ENCODE measurements at regions not wholly inside any gene's neighbourhood (a gene's known extent, or its start where the extent isn't known, plus 50 kb on each side); places are given as distances from the start of the nearest gene placed in this dataset.

- no peak for DNase-seq
Observed at GRCh38 chr15:70361106-70361505, 263.4 kb upstream of the TLE3 start.

GRCh38 chr15:70358871-70359647, 261.3 kb upstream of the TLE3 start:
- no peak for DNase-seq

- no peak for DNase-seq
Observed at GRCh38 chr15:70358011-70358819, 260.5 kb upstream of the TLE3 start.

GRCh38 chr15:70357453-70357852, 259.7 kb upstream of the TLE3 start:
- DNase-seq, result no peak

- no peak for DNase-seq
Observed at GRCh38 chr15:70356919-70357318, 259.2 kb upstream of the TLE3 start.

GRCh38 chr15:70356062-70356860, 258.5 kb upstream of the TLE3 start:
- peak; percentile 32 for DNase-seq

GRCh38 chr15:70355275-70355795, 257.6 kb upstream of the TLE3 start:
- no peak for DNase-seq

GRCh38 chr15:70354346-70354905, 256.7 kb upstream of the TLE3 start:
- DNase-seq, result no peak

- DNase-seq, result peak; percentile 56
Observed at GRCh38 chr15:70353606-70354345, 256.1 kb upstream of the TLE3 start.

GRCh38 chr15:70351941-70352774, 254.4 kb upstream of the TLE3 start:
- no peak for DNase-seq

GRCh38 chr15:70351391-70351790, 253.7 kb upstream of the TLE3 start:
- no peak for DNase-seq

GRCh38 chr15:70348581-70349344, 251.0 kb upstream of the TLE3 start:
- DNase-seq, result peak; percentile 49

- peak; percentile 14 for DNase-seq
Observed at GRCh38 chr15:70348226-70348543, 250.5 kb upstream of the TLE3 start.

GRCh38 chr15:70347321-70348225, 249.9 kb upstream of the TLE3 start:
- no peak for DNase-seq

GRCh38 chr15:70345251-70346019, 247.7 kb upstream of the TLE3 start:
- no peak for DNase-seq

GRCh38 chr15:70344666-70345065, 246.9 kb upstream of the TLE3 start:
- DNase-seq, result peak; percentile 69

GRCh38 chr15:70343961-70344621, 246.4 kb upstream of the TLE3 start:
- no peak for DNase-seq

Measured in NCI-H2029 (cell line).